H4 (cell line): ENCODE measurements at regions not wholly inside any gene's neighbourhood (a gene's known extent, or its start where the extent isn't known, plus 50 kb on each side); places are given as distances from the start of the nearest gene placed in this dataset.
"Not testable (repeated sequence)": the region's sequence is repeated elsewhere in the genome, so short reads cannot be mapped to it uniquely, and the experiment has no call there.

ENCODE experiments used
- DNase-seq: peaks from one replicate; pipeline ENCODE4 v3.0.0-alpha.2; 2015; ENCODE audit warnings: low spot score

DNA sequence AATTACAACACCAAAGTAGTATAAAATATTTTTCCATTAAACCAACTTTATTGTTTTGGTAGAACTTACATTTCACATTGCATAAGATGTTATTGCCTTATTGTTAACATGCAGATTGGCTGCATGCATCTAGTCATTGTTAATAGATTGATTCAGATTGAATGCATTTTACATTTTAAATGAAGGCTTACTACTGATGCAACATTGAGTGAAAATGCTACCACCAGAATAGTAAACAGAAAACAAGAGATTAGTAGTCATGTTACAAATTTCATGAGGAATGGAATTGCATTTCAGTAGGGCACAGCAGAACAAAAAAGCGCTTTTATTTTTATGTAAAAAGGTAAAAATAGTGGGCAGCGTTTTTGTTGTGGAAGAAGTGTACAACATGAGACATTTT lies 298.3 kb downstream of the ARL4A start:
- no peak for DNase-seq

DNA sequence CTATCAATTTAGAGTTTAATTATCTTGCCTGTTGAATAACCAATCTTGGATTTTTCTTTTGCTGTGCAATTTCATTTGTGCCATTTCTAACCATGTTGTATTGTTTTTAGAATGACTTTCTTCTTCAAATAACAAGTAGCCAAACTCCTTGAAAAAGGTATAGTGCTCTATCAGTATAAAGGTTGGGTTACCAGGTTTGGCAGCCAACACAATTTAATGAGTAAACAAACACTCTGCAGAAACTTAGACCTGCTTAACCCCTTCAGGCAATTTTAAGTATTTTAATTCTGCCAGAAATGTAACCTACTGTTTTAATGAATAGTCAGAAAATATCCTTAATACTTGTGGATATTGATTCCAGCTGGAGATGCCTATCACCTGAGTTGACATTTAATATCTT lies 299.8 kb downstream of the ARL4A start:
- DNase-seq: no peak

DNA sequence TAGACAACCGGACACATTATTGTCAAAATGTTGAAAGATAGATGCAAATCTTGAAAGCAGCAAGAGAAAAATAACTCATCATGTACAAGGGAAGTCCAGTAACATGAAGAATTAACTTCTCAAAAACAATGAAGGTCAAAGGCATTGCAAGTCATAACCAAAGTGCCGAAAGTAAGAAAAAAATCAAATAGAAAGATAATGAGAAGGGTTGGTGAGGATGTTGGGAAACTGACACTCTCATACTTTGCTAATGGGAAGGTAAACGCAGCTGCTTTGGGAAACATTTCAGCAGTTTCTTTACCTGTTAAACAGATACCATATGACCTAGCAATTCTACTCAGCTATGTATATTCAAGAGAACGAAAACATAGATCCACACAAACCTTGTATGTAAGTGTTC lies 303.0 kb downstream of the ARL4A start:
- DNase-seq: no peak

DNA sequence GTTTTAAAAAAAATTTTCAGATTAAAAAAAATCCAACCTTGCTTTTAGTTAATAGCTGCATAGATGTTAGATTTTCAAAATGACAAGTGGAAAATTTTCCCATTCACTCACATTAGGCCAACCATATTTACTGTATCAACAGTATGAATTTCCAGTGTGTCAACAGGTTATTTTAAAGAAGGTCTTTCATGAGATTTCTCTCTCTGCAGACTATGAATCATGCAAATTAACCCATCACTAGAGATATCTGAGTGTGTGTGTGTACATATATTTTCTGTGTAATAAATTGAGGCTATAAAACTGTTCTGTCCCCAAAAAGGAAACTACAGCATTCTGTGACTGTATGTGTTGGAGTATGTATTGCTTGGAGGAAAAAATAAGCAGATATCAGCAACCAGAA lies 305.6 kb downstream of the ARL4A start:
- no peak for DNase-seq

DNA sequence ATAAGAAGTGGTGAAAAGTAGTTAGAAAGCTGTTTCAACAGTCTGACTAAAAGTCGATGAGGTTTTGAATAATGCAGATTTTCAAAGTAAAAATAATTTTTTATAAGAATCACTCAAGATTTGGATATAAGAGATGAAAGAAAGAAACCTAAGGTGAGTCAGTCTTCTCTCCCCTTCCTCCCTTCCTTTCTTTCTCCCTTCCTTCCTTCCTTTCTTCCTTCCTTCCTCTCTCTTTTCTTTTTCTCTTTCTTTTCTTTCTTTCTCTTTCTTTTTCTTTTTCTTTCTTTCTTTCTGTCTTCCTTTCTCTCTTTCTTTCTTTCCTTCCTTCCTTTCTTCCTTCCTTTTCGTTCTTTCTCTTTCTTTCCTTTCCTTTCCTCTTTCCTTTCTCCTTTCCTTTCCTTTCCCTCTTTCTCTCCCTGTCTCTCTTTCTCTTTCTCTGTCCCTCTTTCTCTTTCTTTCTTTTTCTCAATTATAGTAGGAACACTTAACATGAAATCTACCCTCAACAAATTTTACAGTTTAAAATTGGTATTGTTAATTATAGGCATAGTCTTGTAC lies 308.6 kb downstream of the ARL4A start:
- no peak for DNase-seq

DNA sequence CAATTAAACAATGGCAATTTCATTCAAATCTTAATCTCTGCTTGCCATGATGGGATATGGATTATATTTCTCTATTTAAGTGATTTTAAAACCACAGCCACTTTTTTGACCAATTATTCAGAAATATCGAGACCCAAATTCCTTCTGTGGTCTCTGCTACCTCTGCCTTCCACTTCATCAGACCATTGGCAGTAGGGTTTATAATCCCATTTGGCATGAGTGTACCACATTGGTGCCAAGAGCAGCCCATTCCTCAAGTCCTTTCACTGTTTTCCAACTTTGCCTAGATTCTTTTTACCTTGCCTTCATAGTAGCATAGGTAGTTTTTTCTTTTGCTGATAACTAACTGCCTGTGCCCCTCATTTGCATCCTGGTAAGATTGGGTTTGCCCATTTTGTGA lies 319.9 kb downstream of the ARL4A start:
- DNase-seq: no peak

DNA sequence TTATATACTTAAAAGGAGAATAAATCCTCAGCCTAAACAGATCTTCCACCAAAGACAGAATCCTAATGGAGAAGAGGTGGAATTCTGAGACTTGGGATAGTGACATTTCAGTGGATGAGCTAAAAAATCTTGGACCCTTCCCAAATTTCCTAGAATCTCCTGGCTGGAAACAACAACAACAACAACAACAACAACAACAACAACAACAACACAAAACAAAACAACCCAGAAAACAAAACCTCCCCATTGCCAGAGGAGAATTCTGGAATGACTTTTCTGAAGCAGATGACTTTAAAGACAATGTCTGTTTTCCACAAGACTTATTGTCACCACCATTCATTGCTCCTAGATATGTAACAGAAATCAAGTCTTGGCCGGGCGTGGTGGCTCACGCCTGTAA lies 322.1 kb downstream of the ARL4A start:
- no peak for DNase-seq

DNA sequence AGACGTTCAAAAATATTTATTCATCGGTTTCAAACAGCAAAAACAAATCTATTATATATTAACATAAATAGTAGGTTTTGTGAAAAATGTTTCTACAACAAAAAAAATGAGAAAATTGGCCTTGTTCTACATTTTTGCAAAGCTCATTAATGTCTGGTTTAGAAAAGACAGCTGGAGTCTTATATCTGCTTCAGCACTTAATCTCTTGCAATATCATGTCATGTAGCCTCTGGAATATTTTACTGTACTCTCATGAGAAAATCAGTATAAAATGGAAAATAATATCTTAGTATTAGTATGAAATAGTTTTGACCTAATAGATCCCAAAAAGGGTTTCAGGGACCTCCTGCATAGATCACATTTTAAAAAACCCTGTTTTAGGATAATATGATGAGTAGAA lies 326.6 kb downstream of the ARL4A start:
- no peak for DNase-seq

DNA sequence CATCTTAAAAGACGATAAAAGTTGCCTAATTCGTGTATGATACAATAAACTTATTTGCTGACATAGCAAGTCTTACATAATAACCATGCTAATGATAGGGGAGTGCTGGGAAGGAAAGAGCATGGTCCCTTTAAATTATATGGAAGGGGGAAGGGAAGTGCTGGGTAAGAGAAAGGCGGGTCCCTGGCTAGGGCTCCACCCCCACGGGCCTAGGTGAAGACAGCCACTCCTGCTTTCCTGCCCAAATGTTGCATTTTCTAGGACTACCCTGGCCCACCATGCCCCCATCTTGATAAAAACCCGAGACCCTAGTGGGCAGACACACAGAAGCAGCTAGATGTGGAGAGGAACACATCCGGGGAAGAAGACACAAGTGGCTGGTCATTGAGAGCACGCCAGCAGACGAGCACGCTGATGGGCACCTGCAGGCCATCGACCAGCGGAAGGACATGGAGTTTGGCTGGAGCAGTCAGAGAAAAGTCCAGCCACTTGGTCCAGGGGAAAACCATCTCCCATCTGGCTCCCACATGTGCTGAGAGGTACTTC lies 328.7 kb downstream of the ARL4A start:
- no peak for DNase-seq

DNA sequence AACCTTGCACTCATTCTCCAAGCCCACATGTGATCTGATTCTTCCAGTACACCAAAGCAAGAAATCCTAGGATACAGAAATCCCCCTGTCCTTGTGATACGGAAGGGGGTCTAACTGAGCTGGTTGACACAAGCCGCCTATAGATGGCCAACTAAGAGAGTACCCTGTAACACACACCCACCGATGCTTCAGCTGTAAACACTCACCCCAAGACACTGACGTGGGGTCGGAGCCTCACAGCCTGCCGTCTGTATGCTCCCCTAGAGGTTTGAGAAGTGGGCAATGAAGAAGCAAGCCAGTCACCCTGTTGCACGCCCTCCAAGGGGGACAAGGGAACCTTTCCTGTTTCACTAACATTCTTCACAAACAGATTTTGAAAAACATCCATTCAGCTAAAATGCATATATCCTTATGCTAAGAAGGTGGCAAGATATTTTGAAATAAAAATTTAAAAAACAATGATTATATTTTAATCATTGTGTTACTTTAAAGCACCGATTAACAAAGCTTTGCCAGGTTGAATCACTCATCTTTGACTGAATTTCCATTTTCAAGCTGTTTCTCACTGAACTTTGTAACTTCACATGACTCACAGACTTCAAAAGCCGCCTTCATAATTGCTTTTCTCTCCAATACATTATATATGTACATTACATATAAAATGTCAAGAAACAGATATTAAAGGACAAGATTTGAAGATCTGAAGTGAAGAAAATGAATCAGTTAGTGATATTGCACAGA lies 329.3 kb downstream of the ARL4A start:
- DNase-seq: no peak

DNA sequence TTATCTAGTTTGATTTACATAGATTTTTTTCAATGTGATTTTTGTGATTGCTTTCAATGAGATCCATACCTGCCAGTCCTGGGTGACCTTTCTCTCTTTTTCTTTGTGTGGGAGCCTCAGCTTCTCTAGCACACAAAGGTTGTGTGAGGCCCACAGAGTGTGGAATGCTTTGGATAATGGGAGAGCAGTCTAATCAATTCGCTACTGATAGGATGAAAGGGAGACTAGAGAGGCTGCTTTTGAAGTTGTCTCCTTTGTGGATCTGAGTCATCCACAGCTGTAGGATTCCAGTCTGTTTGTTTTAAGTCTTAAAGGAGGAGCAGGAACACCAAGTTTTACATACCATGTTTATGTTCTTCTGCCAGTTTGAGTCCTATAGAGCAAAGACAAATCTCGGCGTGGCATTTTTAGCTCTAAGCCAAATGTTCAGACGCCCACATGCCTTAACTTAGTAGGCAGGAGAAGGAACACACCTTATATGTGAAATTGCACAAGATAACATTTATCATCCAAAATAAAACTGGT lies 330.0 kb downstream of the ARL4A start:
- DNase-seq: peak; percentile 65

DNA sequence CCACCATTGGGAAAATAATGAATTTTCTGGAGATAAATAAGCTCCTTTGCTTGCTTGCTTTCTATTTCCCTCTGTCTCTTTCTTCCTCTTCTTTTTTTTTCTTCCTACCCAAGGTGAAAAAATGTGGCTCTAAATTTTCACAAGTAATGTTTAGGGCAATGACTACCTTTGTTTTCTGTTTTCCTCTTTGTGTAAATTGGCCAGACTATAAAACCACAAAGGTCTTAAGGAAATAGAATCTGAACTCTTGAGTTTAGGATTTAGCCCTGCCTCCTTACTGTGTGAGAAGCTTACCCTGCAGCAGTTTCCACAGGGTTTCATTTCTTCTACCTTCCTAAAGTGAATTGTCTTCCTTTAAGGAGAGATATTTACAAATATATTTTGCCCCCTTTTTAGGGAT lies 330.4 kb downstream of the ARL4A start:
- DNase-seq: peak; percentile 68

DNA sequence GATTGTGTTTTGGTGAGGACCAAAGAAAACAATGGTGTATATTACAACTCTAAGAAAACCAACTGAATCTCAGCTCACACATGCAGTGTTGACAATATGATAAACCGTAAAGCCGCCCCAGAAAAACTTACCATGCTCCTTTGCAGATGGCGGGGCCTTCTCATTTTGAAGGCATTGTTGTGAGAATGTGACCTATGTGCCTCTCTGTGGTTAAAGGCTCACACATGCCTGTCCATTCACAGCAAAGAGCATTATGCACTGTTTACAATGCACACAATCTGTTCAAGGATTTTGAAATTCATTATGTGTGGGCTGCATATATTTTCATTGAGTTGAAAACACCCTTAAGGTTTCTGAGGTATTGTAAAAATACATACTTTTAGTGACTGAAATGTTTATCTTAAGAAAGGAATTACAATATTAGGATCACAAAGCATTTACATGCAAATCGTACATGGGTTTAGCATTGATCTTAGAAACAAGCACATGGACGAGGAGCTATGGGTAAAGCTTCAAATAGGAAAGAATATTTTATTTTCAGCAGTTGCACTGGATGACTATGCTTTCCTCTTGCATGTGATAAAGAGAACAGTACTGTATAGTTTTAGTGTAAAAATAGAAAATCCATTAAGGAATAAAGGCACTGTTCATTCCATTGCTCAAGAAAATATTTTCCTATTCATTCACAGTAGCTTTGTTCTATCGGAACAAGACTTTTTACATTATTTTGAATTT lies 334.3 kb downstream of the ARL4A start:
- no peak for DNase-seq

DNA sequence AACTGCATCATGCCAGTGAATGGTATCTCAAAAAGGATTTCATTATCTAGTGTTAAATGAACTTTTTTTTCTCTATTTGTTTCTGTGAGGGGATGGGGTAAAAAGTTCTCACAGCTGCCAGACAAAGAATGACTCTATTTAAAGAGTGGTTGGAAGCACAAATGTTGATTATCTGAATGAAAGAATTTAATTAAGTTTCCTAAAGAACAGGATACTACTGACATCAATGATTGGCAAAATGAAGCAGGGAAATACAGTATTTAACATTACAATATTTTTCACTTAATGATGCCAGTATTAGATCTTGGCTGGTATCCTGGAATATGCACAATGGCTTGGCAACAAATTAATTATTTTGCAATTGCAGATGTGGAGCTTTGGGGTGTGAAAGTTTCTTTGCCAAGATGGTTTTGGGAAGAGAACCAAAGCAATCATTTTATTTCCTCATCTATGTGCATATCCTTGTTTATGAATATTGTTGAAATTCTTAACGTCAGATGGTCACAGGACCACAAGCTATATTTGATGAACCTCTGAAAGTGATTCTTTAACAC lies 336.8 kb downstream of the ARL4A start:
- no peak for DNase-seq

DNA sequence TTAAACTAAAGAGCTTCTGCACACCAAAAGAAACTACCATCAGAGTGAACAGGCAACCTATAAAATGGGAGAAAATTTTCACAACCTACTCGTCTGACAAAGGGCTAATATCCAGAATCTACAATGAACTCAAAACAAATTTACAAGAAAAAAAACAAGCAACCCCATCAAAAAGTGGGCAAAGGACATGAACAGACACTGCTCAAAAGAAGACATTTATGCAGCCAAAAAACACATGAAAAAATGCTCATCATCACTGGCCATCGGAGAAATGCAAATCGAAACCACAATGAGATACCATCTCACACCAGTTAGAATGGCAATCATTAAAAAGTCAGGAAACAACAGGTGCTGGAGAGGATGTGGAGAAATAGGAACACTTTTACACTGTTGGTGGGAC lies 337.6 kb downstream of the ARL4A start:
- not testable (repeated sequence) for DNase-seq

DNA sequence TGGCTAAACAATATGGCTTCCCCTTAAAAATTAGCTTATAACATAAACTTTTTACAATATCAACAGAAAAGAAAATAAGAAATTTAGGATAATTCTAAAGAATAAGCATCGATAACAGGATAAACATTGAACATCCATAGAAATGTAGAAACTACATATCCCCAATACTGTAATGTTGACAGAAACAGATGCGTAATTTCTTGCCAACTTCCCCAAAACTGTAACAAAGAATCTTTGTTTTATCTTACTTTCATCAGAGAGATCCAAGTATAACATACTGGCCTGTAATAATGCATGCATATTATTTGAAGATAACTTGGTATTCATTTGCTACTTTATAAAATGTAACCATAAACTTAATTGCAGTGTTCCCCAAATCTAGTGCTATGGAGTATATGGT lies 339.9 kb downstream of the ARL4A start:
- DNase-seq: no peak

DNA sequence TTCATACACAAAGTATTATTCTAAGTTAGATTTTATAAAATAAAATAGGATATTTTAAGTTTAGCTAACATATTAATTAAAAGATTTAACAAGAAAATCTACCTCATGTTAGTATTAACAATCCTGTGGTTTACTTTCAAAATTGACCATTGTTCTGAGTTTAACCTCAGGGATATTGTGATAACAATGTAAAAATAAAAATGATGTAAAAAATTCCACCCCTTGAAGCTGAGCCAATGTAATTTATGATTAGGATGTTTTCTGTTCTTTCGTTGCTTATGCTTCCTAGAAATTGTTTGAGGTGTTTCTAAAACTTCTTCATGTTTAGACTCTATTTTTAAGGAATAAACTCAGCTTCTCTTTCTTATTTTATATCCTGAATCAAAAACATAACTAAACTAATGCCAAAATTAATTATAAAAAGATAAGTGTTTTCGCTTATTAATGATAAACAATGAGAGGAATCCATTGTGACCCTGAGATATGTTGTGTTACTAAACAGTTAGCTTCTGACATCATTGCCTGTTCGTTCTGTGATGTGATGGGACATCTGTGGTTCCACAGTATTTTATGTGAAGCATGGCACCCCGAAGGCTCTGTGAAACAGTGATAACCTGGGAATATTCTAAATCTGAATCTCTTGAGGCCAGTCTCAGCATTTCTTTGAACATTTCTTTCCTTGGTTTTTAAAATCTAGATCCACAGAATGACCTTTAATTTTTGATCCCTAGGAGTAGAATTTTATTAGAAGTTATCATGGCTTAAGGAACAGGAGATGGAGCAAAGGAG lies 340.8 kb downstream of the ARL4A start:
- DNase-seq: no peak

DNA sequence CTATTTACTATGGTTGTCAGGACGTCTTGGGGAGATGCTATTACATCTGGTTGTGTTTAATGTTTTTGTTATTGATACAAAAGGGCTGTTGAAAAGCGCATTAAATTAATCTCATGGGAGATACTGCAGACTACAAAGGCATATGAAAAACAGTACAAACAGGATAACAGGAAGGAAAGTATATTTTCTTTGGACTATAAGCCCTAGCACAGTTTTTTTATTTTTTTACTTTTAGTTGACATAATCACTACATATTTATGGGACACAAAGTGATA lies 341.3 kb downstream of the ARL4A start:
- no peak for DNase-seq

DNA sequence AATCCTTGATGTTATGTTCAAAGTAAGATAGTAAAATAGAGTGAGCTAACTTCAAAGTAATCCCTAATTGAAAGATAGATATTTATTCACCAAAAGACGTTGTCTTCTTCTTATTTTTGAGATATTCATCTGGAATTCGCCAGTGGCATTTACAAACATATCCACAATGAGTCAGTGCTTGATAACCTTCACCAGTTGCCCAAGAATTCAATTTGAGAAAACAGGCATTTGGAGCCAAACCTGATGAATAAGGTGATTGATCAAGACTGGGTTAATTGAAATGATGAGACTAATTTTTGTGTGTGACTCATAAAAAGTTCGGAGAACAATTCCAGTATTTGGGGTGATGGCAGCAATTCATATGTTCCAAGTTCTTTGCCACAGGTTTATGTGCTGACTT lies 344.0 kb downstream of the ARL4A start:
- DNase-seq: no peak

DNA sequence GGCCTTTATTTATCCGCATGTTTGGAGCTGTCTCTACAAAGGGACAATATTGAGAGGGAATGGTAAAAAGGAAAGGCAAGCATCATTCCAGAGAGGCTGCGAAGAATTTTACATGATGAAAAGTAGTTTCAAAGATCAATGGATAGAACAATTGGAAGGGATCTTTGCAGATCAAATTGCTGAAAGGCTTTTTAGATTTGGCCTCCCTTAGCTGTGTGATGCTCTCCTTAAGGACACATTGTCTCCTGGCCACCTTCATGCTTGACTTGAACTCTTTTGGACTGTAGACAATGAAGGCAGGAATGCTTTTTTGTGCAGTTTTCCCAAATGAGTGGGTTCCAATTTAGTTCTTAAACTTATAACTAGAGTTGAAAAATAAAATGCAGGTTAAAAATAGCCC lies 344.7 kb downstream of the ARL4A start:
- DNase-seq: no peak

DNA sequence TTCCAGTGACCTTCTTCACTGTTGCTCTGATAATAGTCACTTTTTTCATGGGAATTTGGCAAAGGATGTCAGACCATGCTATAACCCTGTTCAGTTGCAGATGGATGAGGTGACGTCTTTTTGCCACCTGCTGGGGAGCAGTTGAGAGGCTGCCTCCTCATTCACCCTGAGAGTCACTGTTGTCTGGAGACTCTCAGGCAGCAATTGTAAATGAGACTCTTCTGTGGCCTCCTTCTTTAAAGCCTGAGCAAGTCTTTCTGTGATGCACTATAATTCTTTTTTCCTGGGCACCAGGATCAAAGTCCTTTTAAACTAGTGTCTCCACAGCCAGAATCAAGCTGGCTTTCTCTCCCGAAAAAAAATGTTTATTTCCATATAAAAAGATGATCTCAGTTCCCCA lies 345.1 kb downstream of the ARL4A start:
- DNase-seq: no peak

DNA sequence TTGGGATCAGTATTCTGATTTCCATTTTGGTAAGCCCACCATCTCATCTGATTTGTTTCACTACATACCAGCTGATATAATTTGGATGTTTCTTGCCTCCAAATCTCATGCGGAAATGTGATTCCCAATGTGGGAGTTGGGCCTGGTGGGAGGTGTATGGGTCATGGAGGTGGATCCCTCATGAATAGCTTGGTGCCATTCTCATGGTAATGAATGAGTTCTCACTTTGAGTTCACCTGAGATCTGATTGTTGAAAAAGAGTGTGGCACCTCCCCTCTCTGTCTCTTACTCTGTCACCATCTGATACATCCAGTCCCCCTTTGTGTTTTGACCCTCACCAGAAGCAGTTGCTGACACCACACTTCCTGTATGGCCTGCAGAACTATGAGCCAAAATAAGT lies 347.3 kb downstream of the ARL4A start:
- DNase-seq: no peak
